ENCODE measurements at regions not wholly inside any gene's neighbourhood (a gene's known extent, or its start where the extent isn't known, plus 50 kb on each side); places are given as distances from the start of the nearest gene placed in this dataset.

DNA sequence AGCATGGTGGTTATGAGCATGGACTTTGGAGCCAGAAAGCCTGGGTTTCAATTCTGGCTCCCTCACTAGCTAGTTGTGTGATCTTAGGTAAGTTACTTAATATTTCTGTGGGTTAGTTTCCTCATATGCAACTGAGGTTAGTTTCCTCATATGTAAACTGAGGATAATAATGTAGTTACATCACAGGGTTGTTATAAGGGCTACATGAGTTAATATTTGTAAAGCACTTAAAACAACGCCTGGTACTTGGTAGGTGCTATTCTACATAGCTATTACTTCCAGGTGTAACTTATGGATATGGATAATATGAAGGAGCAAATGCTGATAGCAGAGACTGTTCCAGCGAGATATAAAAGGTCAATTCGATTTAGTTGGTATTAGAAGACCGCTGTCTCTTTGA is 69.4 kb upstream of the POU5F2 start:
- H3K4me3 ChIP-seq (ENCODE audit: low read depth in 2 of 2, low read length in 2 of 2) = no peak overlapping the region
- no peaks in the 10 kb centered on the region for H3K9me3 ChIP-seq (ENCODE audit: control insufficient read depth, insufficient read depth, low read depth, low read length)
- intact Hi-C loops (cut with micrococcal nuclease; ENCODE audit: unreplicated experiment) = no loop called here
- H3K36me3 ChIP-seq (ENCODE audit: control insufficient read depth, insufficient read depth, low read length) = no peaks in the 10 kb centered on the region; the same call in 1 of the 2 replicates
- ATAC-seq (no peak), DNase-seq (ENCODE audit: low read depth, low spot score) (no peak)
- no TSS peak for BruUV-seq (replicated peaks)
- TF ChIP-seq, protein P1, sequence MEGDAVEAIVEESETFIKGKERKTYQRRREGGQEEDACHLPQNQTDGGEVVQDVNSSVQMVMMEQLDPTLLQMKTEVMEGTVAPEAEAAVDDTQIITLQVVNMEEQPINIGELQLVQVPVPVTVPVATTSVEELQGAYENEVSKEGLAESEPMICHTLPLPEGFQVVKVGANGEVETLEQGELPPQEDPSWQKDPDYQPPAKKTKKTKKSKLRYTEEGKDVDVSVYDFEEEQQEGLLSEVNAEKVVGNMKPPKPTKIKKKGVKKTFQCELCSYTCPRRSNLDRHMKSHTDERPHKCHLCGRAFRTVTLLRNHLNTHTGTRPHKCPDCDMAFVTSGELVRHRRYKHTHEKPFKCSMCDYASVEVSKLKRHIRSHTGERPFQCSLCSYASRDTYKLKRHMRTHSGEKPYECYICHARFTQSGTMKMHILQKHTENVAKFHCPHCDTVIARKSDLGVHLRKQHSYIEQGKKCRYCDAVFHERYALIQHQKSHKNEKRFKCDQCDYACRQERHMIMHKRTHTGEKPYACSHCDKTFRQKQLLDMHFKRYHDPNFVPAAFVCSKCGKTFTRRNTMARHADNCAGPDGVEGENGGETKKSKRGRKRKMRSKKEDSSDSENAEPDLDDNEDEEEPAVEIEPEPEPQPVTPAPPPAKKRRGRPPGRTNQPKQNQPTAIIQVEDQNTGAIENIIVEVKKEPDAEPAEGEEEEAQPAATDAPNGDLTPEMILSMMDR (IDR thresholded peaks at IDR 0.05) = no peak
- TF ChIP-seq POLR2AphosphoS5 (IDR thresholded peaks at IDR 0.05; ENCODE audit: low read depth, low read length) (no peak), SIN3A (IDR thresholded peaks at IDR 0.05; ENCODE audit: borderline replicate concordance, insufficient read depth, low read depth, low read length) (no peak), TCF7L2 (IDR thresholded peaks at IDR 0.05; ENCODE audit: low read depth, low read length) (no peak)
- TF ChIP-seq, protein P2, sequence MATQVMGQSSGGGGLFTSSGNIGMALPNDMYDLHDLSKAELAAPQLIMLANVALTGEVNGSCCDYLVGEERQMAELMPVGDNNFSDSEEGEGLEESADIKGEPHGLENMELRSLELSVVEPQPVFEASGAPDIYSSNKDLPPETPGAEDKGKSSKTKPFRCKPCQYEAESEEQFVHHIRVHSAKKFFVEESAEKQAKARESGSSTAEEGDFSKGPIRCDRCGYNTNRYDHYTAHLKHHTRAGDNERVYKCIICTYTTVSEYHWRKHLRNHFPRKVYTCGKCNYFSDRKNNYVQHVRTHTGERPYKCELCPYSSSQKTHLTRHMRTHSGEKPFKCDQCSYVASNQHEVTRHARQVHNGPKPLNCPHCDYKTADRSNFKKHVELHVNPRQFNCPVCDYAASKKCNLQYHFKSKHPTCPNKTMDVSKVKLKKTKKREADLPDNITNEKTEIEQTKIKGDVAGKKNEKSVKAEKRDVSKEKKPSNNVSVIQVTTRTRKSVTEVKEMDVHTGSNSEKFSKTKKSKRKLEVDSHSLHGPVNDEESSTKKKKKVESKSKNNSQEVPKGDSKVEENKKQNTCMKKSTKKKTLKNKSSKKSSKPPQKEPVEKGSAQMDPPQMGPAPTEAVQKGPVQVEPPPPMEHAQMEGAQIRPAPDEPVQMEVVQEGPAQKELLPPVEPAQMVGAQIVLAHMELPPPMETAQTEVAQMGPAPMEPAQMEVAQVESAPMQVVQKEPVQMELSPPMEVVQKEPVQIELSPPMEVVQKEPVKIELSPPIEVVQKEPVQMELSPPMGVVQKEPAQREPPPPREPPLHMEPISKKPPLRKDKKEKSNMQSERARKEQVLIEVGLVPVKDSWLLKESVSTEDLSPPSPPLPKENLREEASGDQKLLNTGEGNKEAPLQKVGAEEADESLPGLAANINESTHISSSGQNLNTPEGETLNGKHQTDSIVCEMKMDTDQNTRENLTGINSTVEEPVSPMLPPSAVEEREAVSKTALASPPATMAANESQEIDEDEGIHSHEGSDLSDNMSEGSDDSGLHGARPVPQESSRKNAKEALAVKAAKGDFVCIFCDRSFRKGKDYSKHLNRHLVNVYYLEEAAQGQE (IDR thresholded peaks at IDR 0.05; ENCODE audit: insufficient read depth in 1 of 2, low read depth in 2 of 2, low read length in 1 of 2) = no peak
- H3K27ac ChIP-seq (ENCODE audit: low read length) = no peak overlapping the region
- H3K27me3 ChIP-seq (ENCODE audit: control insufficient read depth, insufficient read depth, low read length) = no peaks in the 10 kb centered on the region
- no peaks in the 10 kb centered on the region for H3K4me1 ChIP-seq (ENCODE audit: control insufficient read depth, insufficient read depth, low read length)
- POLR2A ChIA-PET = no interaction called here
- in situ Hi-C loops (cut with HindIII; ENCODE audit: low pct_unique_long_range_greater_than_20kb, low sequenced_read_pairs) = loop anchor here (25.0 kb wide), 1 partner anchor 198 kb away; no protein-coding TSS in a partner anchor
- CTCF ChIA-PET = no interaction called here

DNA sequence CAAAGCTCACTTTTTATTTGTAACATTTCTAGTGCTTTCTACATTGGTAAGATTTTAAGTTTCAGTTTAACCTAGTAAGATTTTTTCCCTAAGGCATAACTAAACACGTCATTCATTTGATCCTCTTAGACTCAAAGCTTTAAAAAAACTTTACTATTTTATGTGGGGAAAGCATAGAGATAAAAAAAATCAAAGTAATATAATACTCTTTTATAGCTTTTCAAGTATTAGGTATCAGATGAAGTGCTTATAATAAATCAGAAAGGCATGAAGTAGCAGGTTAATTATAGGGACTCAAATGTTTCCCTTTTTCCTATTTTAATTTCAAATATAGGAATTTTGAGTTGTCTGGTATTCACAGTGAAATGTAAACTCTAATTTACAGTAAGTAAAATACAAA is 68.0 kb upstream of the POU5F2 start:
- no peak overlapping the region for H3K4me3 ChIP-seq (ENCODE audit: low read depth in 2 of 2, low read length in 2 of 2)
- H3K27ac ChIP-seq (ENCODE audit: low read length) = no peak overlapping the region
- ChIA-PET CTCF (no interaction called here), POLR2A (no interaction called here)
- in situ Hi-C loops (cut with HindIII; ENCODE audit: low pct_unique_long_range_greater_than_20kb, low sequenced_read_pairs) = loop anchor here (25.0 kb wide), 1 partner anchor 197 kb away; no protein-coding TSS in a partner anchor
- H3K4me1 ChIP-seq (ENCODE audit: control insufficient read depth, insufficient read depth, low read length) = no peaks in the 10 kb centered on the region
- ATAC-seq (no peak), DNase-seq (ENCODE audit: low read depth, low spot score) (no peak)
- BruUV-seq (replicated peaks) = no TSS peak
- H3K9me3 ChIP-seq (ENCODE audit: control insufficient read depth, insufficient read depth, low read depth, low read length) = no peaks in the 10 kb centered on the region
- TF ChIP-seq, protein P1 (IDR thresholded peaks at IDR 0.05) = no peak
- TF ChIP-seq, protein P2 (IDR thresholded peaks at IDR 0.05; ENCODE audit: insufficient read depth in 1 of 2, low read depth in 2 of 2, low read length in 1 of 2) = no peak
- TF ChIP-seq POLR2AphosphoS5 (IDR thresholded peaks at IDR 0.05; ENCODE audit: low read depth, low read length) (no peak), SIN3A (IDR thresholded peaks at IDR 0.05; ENCODE audit: borderline replicate concordance, insufficient read depth, low read depth, low read length) (no peak), TCF7L2 (IDR thresholded peaks at IDR 0.05; ENCODE audit: low read depth, low read length) (no peak)
- no peaks in the 10 kb centered on the region; the same call in 1 of the 2 replicates for H3K36me3 ChIP-seq (ENCODE audit: control insufficient read depth, insufficient read depth, low read length)
- no peaks in the 10 kb centered on the region for H3K27me3 ChIP-seq (ENCODE audit: control insufficient read depth, insufficient read depth, low read length)
- intact Hi-C loops (cut with micrococcal nuclease; ENCODE audit: unreplicated experiment) = no loop called here

Data from Panc1 (cell line).